Stimulated activated CD4-positive, alpha-beta T cell treated with anti-CD3 and anti-CD28 coated beads, Interleukin-2, amount 100 ng/mL, for 4 hours (primary cell): ENCODE measurements at regions not wholly inside any gene's neighbourhood (a gene's known extent, or its start where the extent isn't known, plus 50 kb on each side); places are given as distances from the start of the nearest gene placed in this dataset.

ENCODE experiments used
- DNase-seq: peaks from one replicate; pipeline ENCODE4 v3.0.0-alpha.2; 2020; ENCODE audit warnings: low read depth

DNA sequence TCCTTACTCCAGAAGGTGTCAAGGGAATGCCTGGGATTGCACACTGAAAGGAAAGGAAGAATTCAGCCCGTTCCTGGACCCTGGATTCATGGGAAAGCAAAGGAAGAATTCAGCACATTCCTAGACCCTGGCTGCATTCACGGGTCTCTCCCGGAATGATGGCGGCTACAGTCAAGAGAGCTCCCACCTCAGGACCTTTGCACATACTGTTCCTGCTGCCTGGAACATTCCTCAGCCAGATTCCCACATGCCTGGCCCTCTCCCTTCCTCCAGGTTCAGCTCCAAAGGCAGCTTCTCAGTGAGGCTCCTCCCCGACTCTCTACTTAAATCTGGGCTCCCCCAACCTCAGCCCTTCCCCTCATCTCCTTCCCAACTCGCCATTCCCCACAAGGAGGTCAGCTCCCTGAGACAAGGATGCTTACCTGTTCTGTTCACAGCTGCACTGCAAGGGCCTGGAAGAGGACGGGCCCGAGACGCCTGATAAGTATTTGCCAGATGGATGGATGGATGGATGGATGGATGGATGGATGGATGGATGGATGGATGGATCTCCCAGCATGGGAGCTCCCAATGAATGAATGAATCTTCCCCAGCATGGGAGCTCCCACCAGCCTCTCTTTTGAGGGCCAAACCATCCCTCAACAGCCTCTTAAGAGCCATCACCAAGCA is 77.4 kb downstream of the NCOR2 start:
- no peak for DNase-seq

DNA sequence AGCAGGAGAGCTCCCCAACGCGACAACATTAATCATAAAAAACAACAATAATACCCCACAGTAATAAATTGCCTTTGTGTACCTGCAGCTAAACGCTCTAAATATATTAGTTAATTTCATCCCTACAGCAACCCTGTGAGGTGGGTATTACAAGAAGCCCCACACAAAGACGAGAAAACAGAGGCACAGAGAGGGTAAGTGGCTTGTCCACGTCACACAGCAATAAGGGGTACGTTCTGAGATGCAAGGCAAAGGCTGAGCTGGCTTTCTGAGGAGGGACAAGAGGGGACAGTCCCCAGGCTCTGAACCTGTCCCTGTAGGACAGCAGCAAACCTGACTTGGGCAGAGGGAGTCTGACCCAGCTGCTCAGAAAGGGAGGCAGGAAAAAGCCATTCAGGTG is 78.2 kb downstream of the NCOR2 start:
- no peak for DNase-seq

DNA sequence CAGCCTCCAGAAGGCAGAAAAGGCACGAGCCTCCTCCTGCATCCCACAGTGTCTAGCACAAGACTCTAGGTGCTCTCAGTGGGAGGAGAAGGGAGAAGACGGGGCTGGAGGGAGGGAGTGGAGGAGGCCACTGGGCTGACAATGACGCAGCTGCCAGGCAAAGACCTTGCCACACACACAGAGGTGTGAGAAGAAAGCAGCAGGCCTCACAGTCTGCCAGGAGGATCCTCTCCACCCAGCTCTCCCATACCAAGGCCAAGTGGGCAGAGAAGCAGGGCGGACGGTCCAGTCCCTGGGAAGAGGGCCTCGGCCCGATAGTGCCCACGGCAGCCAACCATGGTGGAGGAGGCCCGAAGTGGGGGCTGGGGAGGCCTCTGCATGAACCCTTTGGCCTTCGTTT is 78.9 kb downstream of the NCOR2 start:
- no peak for DNase-seq

DNA sequence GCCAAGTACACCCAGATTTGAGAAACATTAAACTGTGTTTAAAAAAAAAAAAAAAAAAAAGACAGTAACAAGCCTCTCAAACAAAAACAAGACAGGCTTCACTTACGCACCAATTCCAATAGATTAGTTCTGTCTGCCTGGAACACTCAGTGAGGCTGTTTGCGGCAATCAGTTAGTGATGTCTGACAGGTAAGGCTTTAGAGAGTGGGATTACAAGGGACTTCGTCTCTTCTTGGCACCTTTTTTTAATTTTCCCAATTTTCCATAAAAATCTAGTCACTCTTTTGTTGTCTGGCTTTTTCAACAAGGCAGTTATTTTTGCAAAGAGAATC is 79.6 kb downstream of the NCOR2 start:
- DNase-seq = no peak

DNA sequence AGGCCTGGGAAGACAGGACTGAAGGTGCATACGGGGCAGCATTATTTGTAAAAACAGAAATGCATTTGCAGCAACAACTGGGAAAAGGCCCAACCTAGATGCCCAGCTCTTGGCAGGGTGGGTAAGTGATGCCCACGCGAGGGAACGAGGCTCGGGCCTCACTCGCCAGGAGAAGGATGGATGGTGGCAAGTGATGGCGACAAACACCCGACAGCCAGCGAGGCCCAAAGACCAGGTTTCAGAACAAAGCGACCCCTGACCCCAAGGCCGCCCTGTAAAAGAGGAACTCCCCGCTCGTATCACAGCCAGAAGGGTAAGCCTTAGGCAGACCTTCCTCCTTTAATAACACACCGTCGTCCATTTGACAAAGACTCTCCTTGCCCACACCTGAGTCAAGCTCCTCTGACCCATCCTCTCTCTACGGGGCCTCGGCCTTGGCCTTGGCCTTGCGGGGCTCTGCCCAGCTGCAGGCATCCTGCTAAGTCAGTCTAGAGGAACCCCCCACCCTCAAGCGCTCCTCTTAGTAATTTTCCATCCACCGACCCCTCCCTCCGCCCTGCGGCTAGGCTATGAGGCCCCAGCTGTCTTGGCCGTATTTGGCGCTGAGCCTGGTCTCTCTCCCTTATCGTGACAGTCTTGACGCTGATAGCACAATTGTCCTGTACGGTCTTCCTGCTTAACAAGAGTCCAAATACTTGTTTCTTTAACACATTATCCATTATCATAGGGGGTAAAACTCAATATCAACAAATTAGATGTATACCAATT is 80.2 kb downstream of the NCOR2 start:
- DNase-seq = no peak

DNA sequence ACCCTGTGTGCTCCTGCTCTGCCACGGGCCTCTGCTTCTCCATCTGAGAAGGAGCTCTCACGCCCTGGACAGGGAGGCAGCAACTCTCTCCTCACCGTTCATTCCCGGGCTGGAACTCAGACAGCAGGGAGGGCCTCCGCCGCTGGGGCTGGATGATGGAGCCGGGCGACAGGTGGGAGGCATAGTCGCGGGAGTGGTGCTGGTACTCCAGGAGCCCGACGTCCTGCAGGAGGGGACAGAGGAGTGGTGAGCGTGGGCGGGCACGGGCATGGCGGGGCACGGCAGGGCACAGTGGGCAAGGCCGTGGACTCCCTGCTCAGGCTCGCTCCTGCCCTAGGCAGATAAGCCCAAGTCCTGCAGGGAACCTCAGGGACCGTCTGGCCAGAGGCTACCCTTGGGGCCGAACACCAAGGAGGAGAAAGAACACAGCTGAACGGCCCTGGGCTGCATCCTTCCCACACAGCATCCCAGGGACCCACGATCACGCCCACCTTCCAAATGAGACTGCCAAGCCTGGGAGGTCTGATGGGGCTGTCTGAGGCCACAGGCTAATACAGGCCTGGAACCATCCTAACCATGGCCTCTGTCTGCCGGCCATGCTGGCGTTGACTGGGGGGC is 81.0 kb downstream of the NCOR2 start:
- no peak for DNase-seq

DNA sequence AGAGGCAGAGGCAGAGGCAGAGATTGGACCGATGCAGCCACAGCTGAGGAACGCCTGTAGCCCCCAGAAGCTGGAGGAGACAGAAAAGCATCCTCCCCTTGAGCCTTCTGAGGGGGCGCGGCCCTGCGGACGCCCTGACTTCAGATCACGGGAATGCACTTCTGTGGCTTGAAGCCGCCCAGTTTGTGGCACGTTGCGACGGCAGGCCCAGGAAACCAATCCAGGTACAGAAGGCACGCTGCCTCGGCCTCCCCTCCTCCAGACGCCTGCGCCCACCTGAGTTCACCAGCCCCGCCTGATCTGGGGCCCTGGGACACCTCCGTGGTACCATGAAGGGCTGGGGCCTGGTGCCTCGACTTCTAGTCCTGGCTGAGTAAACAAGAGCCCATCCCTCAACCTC is 82.0 kb downstream of the NCOR2 start:
- no peak for DNase-seq

DNA sequence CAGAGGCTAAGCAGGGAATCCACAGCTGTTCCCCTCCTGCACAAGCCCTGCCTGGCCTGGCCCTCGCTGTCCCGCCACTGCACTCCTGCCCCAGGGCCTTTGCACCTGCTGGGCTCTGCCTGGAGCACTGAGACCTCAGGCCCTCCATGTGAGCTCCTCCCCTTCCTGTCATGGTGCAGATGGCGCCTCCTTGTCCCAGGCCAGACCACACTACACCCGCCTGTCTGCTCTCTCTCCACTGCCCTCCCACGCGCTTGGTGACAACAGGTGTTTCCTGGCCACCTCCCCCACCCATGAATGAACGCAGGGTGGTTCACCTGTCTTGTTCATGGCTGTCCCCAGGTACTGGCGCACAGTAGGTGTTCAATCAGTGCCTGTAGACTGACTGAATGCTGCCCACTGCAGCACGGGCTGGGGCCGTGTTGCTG is 82.9 kb downstream of the NCOR2 start:
- no peak for DNase-seq

DNA sequence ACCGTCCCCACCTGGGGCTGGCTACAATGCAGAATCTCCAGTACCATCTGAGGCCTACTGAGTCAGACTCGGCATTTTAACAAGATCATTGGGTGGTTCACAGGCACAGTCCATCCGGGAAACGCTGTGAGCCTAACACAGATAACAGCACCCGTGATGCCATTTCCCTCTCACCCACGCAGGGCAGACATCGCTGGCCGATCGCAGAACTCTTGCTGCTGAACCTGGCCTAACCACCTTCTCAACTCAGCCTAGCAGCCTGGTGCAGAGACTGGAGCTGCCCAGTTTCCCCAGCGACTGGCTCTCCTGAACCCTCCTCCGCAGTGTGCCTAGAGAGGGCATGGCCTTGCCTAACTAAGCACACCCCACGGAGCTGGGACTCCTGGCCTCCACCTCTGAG is 83.3 kb downstream of the NCOR2 start:
- no peak for DNase-seq

DNA sequence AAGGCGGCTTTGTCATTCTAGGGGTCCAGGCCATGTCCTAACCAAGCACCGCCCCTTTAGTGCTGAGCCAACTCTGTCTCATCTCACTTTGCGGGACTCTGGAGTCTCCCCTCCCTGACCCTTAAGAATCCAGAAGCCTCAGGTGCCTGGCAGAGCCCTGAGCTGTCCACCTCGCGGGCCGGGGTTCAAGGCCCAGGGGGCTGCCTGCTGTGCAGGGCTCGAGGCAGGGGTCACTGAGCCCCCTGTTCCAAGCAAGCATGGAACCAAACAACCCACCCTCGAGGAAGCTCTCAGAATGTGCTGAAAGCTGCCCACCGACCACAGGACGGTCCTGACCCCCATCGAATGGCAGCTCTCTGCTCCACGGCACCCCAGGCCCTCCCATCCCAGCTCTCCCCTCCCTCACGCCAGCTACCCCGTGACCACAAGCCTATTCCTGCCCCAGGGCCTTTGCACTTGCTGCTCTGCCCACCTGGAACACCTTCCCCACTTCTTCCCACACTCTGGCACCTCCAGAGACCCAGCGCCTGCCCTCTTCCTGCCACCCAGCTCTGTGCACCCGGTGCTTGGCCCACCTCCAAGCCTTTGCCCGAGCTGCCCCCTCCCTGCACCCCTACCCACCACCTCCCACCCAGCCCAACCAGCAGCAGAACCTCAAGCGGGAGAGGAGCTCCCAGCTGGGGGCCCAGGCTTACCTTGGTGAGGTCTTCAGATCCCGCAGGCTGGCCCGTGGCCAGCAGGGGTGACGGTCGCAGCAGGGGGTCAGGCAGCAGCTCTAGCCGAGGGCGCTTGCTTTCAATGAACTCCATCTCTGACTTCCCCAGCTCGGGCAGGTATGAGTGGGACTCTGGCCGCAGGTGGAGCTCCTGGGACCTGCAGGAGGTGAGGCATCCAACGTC is 84.3 kb downstream of the NCOR2 start:
- DNase-seq = no peak

DNA sequence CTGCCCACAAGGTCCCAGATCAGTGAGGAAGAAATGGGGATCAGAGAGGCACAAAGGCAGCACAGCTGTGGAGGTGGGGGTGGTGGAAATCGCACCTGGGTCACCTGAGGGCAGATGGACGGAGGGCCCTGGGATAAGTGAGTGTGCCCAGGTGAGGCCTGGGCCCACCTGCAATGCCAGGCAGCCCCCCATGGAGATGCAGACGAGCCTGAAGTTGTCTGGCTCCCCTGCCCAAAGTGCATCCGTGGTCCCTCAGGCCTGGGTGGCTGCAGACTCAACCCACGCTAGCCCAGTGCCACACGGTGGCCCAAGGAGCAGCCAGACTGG is 84.9 kb downstream of the NCOR2 start:
- DNase-seq = no peak

DNA sequence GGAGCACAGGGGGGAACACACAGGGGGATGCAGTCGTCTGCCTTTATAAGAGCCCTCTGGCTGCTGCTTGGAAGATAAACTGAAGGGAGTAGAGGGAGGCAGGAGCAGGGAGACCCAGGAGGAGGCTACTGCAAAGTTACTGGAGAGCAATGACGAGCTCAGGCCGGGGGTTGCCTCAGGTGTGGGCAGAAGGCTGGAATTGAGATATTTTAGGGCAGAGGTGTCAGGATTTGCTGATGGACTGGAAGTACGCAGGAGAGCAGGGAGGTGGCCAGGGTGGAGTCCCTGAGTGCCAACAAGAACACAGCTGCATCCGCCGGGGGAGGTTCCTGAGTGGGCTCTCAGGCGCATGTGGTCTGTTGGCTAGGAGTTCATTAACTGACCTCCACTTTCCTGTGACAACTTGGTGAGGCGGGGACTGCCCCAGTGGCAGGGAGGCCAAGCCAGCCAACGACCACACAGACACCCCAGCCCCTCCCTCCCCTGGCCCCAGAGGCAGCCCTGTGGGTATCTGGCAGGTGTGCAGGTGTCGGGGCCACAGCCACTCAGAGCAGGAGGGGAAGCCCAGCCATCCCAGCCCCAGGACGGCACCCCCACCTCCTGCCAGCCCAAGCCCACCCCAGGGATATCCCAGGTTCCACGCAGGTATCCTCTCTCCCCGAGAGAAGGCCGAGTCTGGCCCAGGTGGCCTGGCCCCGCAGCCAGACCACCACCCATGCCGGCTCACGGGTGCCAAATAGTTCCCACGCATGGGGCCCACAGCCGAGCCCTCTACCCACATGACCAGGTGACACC is 85.4 kb downstream of the NCOR2 start:
- DNase-seq = no peak

DNA sequence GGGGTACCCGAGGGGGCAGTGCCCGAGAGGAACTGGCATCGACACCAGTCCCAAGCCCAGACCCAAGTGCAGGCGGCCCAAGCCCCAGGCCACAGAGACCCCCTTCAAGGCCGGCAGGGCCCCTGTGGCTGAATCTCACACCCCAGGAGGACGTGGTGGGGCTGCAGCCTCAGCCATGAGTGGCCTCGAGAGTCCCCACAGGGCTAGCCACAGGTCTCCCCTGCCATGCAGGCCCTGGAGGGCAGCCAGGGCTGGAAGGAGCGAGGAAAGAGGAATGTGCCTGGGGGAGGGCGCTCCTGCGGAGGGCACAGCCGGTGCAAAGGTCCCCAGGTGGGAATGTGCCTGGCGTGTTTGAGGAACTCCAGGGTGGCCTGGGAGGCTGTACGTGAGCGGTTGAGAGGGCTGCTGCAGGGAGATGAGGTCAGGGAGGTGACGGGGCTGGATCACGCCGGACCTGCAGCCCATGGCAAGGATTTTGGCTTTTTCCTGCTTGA is 86.1 kb downstream of the NCOR2 start:
- no peak for DNase-seq

DNA sequence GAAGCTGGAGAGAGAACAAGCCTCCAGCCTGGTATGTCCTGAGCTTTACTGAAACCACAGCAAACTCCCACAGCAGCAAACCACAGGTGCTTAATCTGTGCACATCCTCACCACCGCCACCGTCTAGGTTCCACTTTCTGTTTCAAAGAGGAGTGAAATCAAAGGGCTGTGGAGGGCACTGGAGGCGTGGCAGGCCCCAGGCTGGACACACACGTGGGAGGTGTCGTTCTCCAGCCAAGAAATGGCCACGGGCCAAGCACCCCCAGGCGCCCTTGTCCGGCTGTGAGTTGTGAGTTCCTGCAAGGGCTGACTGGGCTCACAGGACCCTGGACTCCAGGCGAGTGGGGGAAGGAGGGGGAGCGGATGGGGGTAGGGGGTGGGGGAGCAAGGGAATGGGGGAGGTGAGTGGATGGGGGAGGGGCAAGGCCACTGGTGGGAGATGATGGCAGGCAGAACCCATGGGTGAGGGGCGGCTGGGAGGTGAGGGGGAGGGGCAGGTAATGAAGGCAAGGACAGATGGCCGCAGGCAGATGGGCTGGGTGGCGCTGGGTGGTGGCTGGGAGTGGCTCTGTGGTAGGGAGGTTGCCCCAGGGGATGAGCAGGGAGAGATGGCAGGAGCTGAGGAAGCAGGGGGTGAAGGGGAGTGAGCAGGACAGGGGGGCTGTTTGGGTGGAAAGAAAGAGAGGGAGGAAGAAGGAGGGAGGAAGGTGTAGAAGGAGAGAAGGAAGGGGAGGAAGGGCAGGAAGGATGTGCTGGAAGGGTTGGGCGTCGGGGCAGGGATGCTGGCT is 86.7 kb downstream of the NCOR2 start:
- DNase-seq = no peak

DNA sequence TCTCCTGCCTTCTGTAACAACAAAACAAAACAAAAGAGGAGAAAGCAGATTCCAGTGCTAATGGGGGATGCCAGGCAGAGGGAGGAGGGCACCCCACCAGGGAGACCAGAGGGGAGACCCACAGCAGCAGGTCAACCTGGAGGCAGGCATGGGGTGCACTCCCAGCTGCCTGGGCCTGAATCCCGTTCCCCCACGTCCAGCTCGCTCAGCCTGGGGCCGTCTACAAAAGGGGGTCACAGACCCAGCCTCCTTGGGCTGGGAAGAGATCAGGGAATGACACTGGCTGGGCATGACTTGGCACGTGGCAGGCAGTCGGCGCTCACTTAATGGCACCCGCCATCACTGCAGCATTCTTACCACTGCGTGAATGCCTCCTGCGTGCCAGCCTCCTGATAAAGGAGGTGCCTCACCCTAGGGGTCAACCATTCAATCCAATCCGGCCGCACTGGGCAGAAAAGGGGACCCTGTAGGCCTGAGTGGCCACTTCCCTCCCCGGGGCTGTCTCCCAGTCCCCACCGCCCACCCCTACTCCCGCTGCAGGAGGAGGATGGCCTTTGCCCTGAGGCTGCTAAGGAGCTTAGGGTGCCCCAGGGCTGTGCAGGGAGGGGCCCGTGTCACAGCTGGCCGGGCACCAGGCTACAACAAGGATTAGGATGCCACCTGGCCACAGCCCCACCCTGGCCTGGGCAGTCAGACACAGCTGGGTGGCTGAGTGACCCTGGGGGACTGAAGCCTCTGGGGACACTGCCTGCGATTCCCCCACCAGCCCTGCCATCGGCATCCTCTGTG is 87.5 kb downstream of the NCOR2 start:
- no peak for DNase-seq

DNA sequence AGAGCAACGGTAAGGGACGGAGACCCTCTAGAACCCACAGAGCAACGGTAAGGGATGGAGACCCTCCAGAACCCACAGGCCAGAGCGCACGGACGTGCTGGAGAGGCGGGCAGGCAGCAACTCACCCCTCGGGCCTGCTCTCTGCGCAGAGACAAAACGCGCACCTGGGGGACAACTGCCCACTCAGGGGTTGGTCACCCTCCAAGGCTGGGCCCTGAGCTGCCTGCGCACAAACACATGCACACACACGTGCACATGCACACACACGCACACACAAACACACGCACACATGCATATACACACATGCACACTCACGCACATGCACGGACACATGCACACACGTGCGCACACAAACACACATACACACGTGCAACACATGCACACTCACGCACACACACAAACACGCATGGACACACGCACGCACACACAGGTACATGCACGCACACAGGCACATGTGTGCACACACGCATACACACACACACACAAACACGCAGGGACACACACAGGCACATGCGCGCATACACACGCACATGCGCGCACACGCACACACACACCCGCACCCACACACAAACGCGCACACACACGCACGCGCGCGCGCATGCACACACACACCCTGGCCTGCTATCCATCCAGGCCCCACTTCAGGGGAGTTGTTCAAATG is 88.3 kb downstream of the NCOR2 start:
- DNase-seq = no peak

DNA sequence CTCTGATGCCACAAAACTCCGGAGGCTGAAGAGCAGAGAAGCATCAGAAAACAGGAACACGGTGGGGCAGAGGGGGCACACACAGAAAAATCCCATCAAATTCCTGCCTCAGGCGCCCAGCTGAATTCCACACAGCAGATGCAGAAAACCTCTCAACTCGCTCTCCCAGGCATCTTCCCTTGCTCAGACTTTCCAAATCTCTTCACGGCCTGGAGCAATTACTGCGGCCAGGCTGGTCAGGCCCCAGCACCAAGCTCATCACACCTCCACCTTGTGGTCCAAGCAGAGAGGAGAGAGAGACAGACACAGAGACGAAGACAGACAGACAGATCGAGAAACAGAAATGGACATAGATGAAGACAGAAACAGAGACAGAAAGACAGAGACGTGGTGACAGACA is 89.0 kb downstream of the NCOR2 start:
- DNase-seq = no peak

DNA sequence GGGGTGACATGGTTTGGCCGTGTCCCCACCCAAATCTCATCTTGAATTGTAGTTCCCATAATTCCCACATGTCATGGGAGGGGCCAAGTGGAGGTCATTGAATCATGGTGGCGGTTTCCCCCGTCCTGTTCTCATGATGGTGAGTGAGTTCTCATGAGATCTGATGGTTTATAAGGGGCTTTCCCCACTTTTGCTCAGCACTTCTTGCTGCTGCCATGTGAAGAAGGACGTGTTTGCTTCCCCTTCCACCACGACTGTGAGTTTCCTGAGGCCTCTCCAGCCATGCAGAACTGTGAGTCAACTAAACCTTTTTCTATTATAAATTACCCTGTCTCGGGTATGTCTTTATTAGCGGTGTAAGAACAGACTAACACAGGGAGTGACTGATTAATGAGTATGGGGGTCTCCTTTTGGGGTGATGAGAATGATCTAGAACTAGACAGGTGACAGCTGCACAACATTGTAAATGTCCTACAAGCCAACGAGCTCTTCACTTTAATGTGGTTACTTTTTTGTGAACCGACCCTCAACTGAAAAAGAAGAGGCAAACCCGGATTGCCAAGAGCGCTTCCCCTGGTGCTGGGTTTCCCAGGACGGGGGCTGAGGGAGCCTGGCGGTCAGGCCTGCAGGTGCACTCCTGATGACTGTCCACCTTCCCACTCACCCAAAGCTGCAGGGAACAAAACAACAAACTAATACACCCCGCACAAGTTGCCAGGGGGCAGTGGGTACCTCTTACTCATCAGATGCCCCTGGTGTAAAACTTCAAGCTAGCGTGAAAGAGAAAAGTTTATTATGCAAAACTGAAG is 90.1 kb downstream of the NCOR2 start:
- DNase-seq = no peak

DNA sequence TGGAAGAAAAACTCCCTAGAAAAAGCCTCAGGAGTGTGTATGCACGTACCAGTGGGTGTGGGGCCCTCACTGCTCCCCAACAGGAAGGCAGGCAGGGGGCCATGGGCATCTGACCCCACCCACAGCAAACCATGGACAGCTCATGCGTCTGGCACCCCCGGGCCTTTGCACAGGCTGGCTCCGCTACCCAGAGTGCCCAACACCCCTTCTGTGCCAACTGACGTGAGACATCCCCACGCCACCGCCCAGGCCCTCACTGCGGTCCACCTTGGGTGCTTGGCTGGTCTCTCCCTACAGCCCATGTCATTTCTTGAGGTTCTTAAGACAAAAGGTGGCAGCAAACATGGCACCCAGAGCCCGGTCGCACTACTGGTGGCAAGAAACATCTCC is 91.4 kb downstream of the NCOR2 start:
- no peak for DNase-seq
